NCI-H1092 treated with DMSO at 0.1 percent for 48 hours (cell line): ENCODE measurements at regions not wholly inside any gene's neighbourhood (a gene's known extent, or its start where the extent isn't known, plus 50 kb on each side); places are given as distances from the start of the nearest gene placed in this dataset.

Experiments
- DNase-seq: peaks from one replicate; lab custom pipeline; 2025; lab: John Stamatoyannopoulos, UW

GRCh38 chr7:106606120-106606519 lies 54.8 kb downstream of the CCDC71L start:
- no peak for DNase-seq

GRCh38 chr7:106604971-106605370 lies 56.0 kb downstream of the CCDC71L start:
- no peak for DNase-seq

GRCh38 chr7:106604303-106604924 lies 56.5 kb downstream of the CCDC71L start:
- DNase-seq, result no peak

GRCh38 chr7:106603346-106603745 lies 57.6 kb downstream of the CCDC71L start:
- no peak for DNase-seq

GRCh38 chr7:106602062-106602461 lies 58.9 kb downstream of the CCDC71L start:
- no peak for DNase-seq

DNA sequence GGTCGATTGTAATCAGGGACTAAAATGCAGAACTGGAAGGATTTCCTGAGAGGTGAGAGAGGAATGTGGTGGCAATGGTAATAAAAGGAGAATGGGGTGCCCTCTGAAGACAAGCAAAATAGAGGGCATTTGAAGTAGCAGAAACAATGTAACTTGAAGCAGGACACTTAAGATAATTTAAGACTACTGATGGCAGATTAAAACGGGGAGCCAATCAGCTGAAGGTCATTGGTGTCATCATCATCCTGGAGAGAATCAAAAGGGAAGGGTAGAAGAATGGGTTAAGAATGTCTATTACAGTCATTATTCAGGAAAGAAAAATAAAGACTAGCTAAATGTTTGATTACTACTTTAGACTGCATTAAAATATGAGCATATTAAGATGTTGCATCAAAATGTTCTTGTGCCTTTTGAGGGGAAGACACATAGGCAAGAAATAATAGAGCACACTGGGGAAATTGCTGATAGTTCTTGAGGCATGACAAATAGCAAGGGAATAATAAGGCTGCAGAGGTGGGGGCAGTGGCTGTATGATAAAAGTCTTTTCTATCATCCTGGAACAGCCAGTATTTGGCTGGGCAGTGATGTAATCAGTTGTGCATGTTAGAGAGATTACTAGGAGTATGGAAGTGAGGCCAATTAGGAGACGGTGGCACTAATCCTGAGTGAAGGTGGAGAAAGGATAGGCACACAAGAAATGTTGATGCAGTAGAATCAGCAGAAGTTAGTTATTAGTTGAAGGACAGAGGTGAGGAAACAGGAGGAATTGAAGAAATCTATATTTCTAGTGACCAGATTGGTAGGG lies 60.2 kb downstream of the CCDC71L start:
- no peak for DNase-seq

DNA sequence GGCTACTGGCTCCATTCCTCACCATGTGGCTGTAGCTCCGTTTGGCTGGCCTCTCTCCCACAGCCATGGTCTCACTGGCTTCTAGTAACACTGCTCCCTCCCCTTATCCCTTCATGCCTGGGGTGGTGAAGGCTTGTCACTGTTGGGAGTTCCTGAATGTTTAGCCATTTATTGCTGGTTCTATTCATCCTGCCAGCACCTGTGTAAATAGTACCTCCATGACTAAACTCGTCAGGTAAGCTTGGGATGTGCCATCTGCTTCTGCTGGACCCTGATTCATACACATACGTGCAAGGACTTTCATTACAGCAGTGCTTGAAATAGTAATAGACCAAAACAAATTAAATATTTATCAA lies 61.6 kb downstream of the CCDC71L start:
- peak; percentile 74 for DNase-seq

DNA sequence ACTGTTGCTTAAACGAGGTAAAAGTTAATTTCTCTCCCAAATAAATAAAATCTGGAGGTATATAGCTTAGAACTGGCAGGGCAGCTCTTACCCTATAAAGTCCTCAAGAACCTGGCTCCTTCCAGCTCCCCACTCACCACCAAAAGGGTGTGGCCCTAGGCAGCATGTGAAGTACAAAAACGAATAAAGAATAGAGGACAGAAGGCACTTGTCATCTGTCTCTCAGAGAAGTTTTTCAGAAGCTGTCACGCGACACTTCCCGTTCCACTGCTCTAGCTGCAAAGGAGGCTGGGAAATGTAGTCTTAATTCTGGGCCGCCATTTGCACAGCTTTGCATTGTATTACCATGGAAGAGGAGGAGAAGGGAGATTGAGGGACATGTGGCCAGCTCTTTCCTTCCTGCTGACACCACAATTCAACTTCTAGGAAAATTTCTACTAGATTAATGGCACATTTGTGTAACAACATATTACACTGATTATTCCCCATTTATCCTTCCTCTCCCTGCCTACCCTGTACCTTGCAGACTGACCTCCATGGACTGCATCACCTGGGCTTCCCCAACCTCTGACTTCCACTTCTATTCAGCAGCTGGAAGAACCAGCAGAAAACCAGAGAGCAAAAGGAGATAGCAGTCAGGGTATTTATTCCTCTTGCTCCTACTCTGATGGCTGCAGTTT lies 62.2 kb downstream of the CCDC71L start:
- DNase-seq, result peak; percentile 26

- DNase-seq, result no peak
Measured at GRCh38 chr7:106597751-106598546, 63.0 kb downstream of the CCDC71L start.

DNA sequence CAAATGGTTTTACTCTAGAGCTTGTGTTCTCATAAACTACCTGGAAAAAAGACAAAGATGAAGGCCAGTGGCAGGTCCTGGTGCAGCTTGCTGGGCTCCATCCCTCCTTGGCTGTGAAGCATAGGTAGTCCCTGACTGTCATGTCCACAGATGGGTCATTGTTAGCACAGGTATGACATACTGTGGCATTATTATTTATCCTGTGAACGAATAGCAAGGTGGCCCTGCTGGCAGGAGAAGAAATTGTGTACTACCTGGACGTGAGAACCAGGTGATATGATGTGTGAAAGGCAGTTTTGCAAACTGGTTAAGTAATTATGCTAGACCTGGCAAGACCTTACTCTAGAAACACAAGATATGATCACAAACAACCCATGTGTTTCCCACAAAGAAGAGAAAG lies 63.9 kb downstream of the CCDC71L start:
- no peak for DNase-seq

DNA sequence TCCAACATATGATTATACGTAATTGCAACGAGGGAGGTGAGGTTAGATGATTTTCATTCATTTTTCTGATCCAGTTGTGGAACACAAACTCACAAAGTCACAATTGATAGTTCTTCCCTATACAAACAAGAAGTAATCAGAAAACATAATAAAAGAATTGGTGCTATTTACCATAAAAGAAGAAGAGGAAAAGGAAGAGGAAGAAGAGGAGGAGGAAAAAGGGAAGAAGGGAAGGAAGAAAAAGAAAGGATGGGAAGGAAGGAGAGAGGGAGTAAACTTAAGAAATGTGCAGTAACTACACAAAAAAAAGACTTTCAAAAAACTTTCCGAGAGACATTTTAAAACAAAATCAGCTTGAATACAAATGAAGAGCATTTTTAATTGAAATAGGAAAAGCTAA lies 65.0 kb downstream of the CCDC71L start:
- no peak for DNase-seq

DNA sequence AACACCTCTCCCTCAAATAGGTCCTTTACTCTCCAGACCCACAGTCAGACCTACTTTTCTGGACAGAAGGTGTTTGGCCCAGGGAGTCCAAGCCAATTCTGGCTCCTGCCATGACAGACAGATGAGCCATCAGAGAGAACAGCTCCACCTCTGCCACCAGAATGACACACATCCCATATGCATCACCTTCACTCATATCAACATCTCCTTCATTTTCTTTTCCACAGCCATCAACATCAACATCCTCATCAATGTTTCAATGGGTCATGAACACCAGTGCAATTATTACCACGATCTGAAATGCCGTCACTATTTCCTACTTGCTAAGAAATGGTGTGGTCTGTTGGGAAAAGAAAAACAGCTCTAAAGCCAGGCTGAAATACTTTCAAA lies 67.9 kb downstream of the CCDC71L start:
- DNase-seq, result no peak

DNA sequence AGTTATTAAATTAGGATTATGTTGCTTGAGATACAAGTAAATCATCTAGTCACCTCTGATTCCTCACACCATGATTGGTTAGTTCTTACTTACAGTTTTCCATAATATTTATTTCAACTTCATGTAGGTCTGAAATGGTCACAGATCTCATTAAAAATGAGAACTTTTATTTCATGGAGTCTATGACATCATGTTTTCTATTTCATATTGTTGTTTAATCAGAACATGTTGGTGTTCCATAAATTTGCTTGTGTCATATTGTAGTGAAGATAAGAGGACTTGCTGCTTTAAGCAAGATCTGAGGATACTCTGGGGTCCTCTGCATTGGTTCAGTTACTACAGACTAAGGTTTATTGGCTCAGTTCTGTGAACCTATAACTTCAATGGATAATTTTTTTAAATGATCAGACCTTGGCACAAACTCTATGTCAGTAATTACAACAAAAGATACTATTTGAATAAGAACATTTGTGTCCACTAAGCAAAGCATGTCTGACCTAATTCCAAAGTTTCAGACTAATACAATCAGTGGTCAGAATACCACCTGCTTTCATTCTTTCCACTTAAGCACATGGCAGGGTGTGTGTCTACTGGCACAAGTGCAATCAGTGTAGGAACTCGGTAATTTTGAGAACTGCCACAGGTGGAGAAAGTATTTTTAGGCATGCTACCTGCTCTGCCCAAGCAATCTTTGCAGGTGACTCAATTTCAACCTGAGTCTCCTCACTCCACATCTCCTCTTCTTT lies 68.5 kb downstream of the CCDC71L start:
- DNase-seq, result no peak

GRCh38 chr7:106591146-106591545 lies 69.8 kb downstream of the CCDC71L start:
- no peak for DNase-seq

- no peak for DNase-seq
Measured at GRCh38 chr7:106590209-106590816, 70.6 kb downstream of the CCDC71L start.

DNA sequence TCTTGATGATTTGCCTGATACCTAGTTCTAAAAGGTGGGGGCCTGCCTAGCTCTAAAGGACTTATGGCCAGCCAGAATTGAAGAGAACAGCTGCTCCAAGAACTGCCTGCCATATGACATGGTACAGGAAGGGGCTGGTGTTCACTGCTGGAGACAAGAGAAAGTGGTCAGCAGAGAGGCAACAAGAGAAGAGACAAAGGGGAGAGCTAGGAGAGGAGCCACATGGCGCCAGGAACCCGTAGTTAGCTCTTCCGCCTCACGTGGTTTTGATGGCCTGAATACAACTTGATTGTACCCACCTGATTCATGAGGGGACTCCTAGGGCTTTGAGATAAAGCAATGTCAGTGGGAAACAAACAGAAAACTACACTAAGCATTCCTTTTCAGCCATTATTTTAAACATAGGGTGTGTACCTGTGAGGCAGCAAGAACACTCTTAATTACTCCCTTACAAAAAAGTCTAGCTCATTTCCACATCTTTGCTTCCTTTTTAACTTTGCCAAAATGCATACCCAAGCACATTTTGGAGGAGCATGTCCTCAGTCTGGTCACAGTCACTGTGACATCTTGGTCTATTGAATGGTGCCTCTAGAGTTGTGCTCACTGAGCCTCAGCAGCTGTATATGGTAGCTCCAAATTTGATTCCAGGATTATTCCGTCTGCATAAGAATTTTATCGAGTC lies 71.6 kb downstream of the CCDC71L start:
- no peak for DNase-seq

DNA sequence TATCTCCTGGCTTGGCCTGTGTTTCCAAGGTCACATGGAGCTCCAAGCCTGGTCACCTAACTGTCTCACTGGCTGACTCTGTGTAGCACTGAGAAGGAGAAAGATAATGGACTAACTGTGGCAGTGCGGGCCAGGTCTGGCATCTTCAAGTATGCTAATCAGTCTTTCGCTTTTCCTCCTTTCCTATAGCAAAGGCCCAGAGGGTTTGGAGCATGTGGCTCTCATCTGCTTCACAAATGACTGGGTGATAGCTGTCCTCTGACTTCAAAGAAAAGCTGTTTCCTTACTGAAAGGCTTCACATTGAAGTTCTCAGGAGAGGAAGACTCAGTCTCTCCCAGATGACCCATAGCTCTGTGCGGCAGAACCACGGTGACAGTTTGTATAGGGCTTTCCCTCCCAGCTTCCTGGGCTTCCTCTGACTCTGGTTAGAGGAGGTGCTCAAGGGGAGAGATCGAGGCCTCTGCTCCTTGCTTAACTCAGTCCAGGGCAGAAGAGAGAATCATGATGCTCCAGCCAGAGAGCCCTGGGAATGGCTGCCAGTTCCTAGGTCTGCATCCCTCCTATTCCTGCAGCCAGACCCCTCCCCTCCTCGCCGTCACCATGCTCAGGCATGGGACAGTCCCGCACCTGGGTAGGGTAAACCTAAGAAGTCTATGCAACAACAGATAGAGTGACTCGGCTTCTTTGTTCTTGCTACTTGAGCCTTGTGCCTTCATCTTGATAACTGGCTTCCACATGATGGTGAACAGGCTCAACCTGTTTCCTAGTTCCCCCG lies 72.3 kb downstream of the CCDC71L start:
- DNase-seq, result no peak

DNA sequence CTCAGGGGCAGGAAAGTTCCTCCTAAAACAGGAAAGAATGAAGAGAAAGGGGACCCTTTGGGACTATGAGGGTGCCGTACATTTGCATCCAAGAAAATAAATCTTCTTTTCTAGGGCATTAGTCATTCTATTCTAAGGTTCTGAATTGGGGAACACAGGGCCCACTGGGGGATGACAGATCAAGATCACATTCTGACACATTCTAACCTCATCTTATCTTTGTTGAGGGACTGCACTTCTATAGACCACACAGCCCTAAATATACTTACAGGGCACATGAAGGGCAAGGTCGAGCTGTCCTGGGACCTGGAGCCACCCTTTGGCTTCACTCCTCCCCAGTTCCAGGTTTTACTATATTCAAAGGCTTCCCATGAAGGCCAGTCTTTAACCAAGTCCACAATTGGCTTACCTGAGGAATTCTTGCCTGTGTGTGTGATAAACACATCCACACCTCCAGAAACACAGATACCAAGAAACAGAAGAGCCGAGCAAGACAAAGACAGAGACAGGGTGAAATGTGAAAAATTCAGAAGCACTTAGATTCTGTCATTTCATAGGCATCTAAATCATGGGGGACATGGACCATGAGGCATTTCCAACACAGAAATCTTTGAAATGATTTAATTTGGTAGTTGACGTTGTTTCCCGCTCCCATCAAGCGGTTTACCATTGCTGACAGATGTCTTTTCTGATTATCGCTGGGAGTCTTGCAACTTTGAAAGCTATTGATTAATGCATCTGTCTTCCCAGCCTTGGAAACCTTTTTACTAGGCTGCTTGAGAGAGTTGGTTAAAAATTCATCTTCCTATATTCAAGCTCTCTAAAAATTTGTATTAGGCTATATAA lies 75.8 kb downstream of the CCDC71L start:
- DNase-seq, result no peak
